ENCODE measurements at regions not wholly inside any gene's neighbourhood (a gene's known extent, or its start where the extent isn't known, plus 50 kb on each side); places are given as distances from the start of the nearest gene placed in this dataset.

GRCh38 chr10:8379906-8380832 is 325.7 kb downstream of the GATA3 start:
- H3K9ac ChIP-seq = no peak overlapping the region

GRCh38 chr10:8380833-8381496 is 326.5 kb downstream of the GATA3 start:
- Histone ChIP-seq H3K36me3 (no peaks in the 10 kb centered on the region), H3K4me1 (peaks cover 0 to 31% (median 18%) of the 10 kb centered on the region in 10 experiments; a peak in 14 of 20 replicates), H4K20me1 (no peaks in the 10 kb centered on the region), H3K9ac (no peak overlapping the region), H3K4me2 (peak overlapping the region; percentile 5 to 73 (median 47); a peak in 19 of 22 replicates), H3K9me3 (replicated peaks in 1 of 11) (peaks cover 0 to 5% (median 0%) of the 10 kb centered on the region in 11 experiments; a peak in 1 of 22 replicates), H3K27ac (no peak overlapping the region), H3K4me3 (no peak overlapping the region), H3K27me3 (no peaks in the 10 kb centered on the region)
- TF ChIP-seq Cebpa-rat (IDR thresholded peaks at IDR 0.05) = no peak

More at GRCh38 chr10:8379906-8380832, 325.7 kb downstream of the GATA3 start:
- Histone ChIP-seq H3K27me3 (no peaks in the 10 kb centered on the region), H3K4me3 (no peak overlapping the region), H4K20me1 (no peaks in the 10 kb centered on the region), H3K27ac (no peak overlapping the region), H3K4me1 (peaks cover 0 to 31% (median 18%) of the 10 kb centered on the region in 10 experiments; a peak in 14 of 20 replicates), H3K36me3 (no peaks in the 10 kb centered on the region), H3K9me3 (replicated peaks in 1 of 11) (no peaks in the 10 kb centered on the region), H3K4me2 (peak overlapping the region; percentile 5 to 73 (median 47); a peak in 19 of 22 replicates)
- no peak for TF ChIP-seq Cebpa-rat (IDR thresholded peaks at IDR 0.05)

DNA sequence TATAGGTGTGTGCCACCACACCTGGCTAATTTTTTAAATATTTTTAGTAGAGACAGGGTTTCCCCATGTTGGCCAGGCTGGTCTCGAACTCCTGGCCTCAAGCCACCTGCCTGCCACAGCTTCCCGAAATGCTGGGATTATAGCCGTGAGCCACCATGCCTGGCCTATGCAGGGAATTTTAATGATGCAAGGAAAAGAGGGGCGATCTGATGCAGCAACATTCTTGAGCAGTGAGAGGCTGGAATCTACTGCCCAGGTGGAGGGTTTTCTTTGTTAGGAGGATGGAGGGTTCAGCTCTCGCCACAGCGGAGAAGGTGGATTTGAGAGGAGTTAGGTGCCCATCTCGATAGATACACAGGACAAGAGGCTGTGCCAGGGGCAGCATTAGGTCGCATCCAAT is 332.3 kb downstream of the GATA3 start:
- H3K9me3 ChIP-seq (replicated peaks in 1 of 11) = peaks cover 0 to 15% (median 0%) of the 10 kb centered on the region in 11 experiments; a peak in 2 of 22 replicates
- H3K4me3 ChIP-seq = no peak overlapping the region
- no peak overlapping the region for H3K27ac ChIP-seq
- no peak overlapping the region for H3K4me2 ChIP-seq
- no peak overlapping the region for H3K9ac ChIP-seq
- H3K4me1 ChIP-seq = no peaks in the 10 kb centered on the region
- TF ChIP-seq Cebpa-rat (IDR thresholded peaks at IDR 0.05) = no peak
- H4K20me1 ChIP-seq = no peaks in the 10 kb centered on the region
- H3K36me3 ChIP-seq = no peaks in the 10 kb centered on the region
- no peaks in the 10 kb centered on the region for H3K27me3 ChIP-seq

- Histone ChIP-seq H3K4me1 (peaks cover 0 to 11% (median 0%) of the 10 kb centered on the region in 10 experiments; a peak in 7 of 20 replicates), H3K36me3 (no peaks in the 10 kb centered on the region), H3K4me3 (no peak overlapping the region), H3K4me2 (no peak overlapping the region), H3K9me3 (replicated peaks in 1 of 11) (peaks cover 0 to 15% (median 0%) of the 10 kb centered on the region in 11 experiments; a peak in 2 of 22 replicates), H3K27me3 (no peaks in the 10 kb centered on the region), H4K20me1 (no peaks in the 10 kb centered on the region), H3K27ac (no peak overlapping the region), H3K9ac (no peak overlapping the region)
- TF ChIP-seq Cebpa-rat (IDR thresholded peaks at IDR 0.05) = no peak
Measured at GRCh38 chr10:8389630-8390029, 335.1 kb downstream of the GATA3 start.

- no peak overlapping the region for H3K27ac ChIP-seq
- no peak for TF ChIP-seq Cebpa-rat (IDR thresholded peaks at IDR 0.05)
- H3K4me1 ChIP-seq = peaks cover 0 to 11% (median 0%) of the 10 kb centered on the region in 10 experiments; a peak in 7 of 20 replicates
- 0 out of 22 replicates have a peak, but pooled peaks cover 0 to 5% (median 0%) of the 10 kb centered on the region in 11 experiments for H3K9me3 ChIP-seq (replicated peaks in 1 of 11)
- no peak overlapping the region for H3K4me2 ChIP-seq
- no peaks in the 10 kb centered on the region for H4K20me1 ChIP-seq
- no peak overlapping the region for H3K9ac ChIP-seq
- no peaks in the 10 kb centered on the region for H3K27me3 ChIP-seq
- H3K36me3 ChIP-seq = no peaks in the 10 kb centered on the region
- H3K4me3 ChIP-seq = no peak overlapping the region
Measured at GRCh38 chr10:8392216-8392615, 337.7 kb downstream of the GATA3 start.

- Histone ChIP-seq H3K36me3 (no peaks in the 10 kb centered on the region), H3K4me1 (peaks cover 0 to 11% (median 0%) of the 10 kb centered on the region in 10 experiments; a peak in 7 of 20 replicates), H3K4me3 (no peak overlapping the region), H4K20me1 (no peaks in the 10 kb centered on the region), H3K9me3 (replicated peaks in 1 of 11) (0 out of 22 replicates have a peak, but pooled peaks cover 0 to 5% (median 0%) of the 10 kb centered on the region in 11 experiments), H3K9ac (no peak overlapping the region), H3K4me2 (peak overlapping the region in 6 of 11 experiments; percentile 12 to 46 (median 24); a peak in 7 of 22 replicates), H3K27me3 (no peaks in the 10 kb centered on the region), H3K27ac (no peak overlapping the region)
- TF ChIP-seq Cebpa-rat (IDR thresholded peaks at IDR 0.05) = no peak
Measured at GRCh38 chr10:8393531-8393930, 339.0 kb downstream of the GATA3 start.

DNA sequence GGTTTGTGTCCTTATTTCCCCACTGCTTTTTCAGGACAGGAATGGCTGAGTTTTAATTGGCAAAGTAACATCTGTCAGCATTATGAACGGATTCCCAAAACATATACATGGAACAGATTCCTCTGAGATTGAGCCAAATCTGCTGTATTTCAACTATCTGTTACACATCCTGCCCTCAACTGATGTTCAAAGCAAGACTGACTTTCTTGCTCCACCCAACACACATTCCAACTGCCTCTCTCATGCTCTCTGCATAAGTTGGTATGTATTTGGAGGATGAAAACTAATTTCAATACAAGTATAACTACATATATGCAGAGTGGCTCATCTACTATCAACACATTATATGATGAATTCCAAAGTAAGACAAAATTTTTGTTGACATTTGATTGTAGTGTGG is 342.2 kb downstream of the GATA3 start:
- Histone ChIP-seq H3K4me3 (no peak overlapping the region), H3K36me3 (no peaks in the 10 kb centered on the region), H3K27me3 (no peaks in the 10 kb centered on the region), H3K9ac (no peak overlapping the region), H3K4me1 (peaks cover 0 to 11% (median 2%) of the 10 kb centered on the region in 10 experiments; a peak in 7 of 20 replicates), H4K20me1 (no peaks in the 10 kb centered on the region), H3K27ac (no peak overlapping the region), H3K4me2 (no peak overlapping the region), H3K9me3 (replicated peaks in 1 of 11) (no peaks in the 10 kb centered on the region)
- TF ChIP-seq Cebpa-rat (IDR thresholded peaks at IDR 0.05) = no peak

GRCh38 chr10:8398771-8399170 is 344.3 kb downstream of the GATA3 start:
- no peak for TF ChIP-seq Cebpa-rat (IDR thresholded peaks at IDR 0.05)
- Histone ChIP-seq H3K27me3 (no peaks in the 10 kb centered on the region), H3K27ac (no peak overlapping the region), H3K9me3 (replicated peaks in 1 of 11) (no peaks in the 10 kb centered on the region), H3K4me3 (no peak overlapping the region), H3K36me3 (no peaks in the 10 kb centered on the region), H3K4me1 (peaks cover 0 to 5% (median 1%) of the 10 kb centered on the region in 10 experiments; a peak in 12 of 20 replicates), H3K9ac (no peak overlapping the region), H3K4me2 (no peak overlapping the region), H4K20me1 (no peaks in the 10 kb centered on the region)

DNA sequence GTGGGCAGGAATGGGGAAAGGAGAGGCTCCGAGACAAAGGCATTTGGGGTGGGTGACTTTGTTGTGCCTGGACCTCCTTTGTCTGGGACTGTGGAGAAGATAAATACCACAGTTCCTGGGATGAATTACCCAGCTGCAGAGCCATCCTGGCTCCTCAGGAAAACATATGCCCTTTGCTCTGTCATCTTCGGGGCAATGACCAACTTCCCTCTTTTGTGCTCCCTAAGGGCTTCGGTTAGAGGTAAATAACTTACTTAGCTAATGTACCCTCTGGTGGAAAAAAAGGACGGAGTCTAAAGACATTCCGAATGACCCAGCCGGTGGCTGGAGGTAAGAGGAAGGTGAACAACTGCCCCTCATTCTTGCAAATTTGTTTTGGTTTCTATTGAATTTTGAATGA is 345.7 kb downstream of the GATA3 start:
- Histone ChIP-seq H3K4me1 (peaks cover 5 to 16% (median 13%) of the 10 kb centered on the region in 10 experiments; a peak in 15 of 20 replicates), H3K27ac (no peak overlapping the region), H3K9ac (no peak overlapping the region), H3K4me2 (peak overlapping the region in 1 of 11 experiments; percentile 11; a peak in 1 of 22 replicates), H3K27me3 (no peaks in the 10 kb centered on the region), H3K36me3 (no peaks in the 10 kb centered on the region), H4K20me1 (no peaks in the 10 kb centered on the region), H3K4me3 (no peak overlapping the region), H3K9me3 (replicated peaks in 1 of 11) (no peaks in the 10 kb centered on the region)
- no peak for TF ChIP-seq Cebpa-rat (IDR thresholded peaks at IDR 0.05)
